ENCODE measurements at regions not wholly inside any gene's neighbourhood (a gene's known extent, or its start where the extent isn't known, plus 50 kb on each side); places are given as distances from the start of the nearest gene placed in this dataset.

DNA sequence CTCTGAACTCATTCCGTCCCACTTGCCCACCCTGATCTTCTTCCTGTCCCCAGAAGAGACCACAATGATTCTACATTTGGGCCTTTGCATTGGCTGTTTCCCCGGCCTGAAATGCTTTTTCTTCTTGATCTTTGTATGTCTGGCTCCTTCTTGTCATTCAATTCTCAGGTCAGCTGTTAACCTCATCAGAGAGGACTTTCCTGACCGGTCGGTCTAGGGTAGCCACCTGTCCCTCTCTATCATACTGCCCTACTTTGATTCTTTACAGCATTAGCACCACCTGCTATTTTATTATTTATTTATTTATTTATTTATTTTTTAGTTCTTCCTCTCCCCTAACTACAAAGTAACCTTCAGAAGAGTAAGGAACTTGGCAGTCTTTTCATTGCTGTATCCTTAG lies 84.3 kb downstream of the DYRK2 start:
- TF ChIP-seq POLR2A (IDR thresholded peaks at IDR 0.05) (no peak), POLR2AphosphoS5 (IDR thresholded peaks at IDR 0.05) (no peak)

All from spleen (tissue), 3 donors.